HG03439 (cell line): ENCODE measurements at regions not wholly inside any gene's neighbourhood (a gene's known extent, or its start where the extent isn't known, plus 50 kb on each side); places are given as distances from the start of the nearest gene placed in this dataset.

ENCODE experiments used
- ATAC-seq: cut with Tn5 transposase; IDR thresholded peaks from one replicate; pipeline ENCODE4 v1.9.1; 2021; ENCODE audit warnings: mild to moderate bottlenecking, moderate library complexity; ENCODE audit not compliant: unreplicated experiment

DNA sequence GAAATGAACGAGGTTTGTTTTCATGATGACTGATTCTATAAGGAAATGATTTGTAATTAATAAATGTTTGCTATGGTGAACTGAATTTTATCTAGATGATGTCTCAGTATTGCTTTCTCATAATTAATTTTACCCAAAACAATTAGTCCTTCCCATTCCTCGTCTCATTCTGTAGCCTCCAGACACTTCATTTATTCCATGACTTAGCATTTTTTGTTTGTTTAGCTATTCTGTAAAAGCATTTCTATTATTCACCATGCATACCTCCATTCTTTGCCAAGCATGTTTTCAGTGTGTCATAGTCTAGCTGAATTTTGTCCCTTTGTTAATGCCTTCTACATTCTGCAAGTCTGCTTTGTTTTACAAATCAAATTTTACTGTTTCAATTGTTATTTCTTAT lies 137.4 kb upstream of the RPL10L start:
- ATAC-seq: no peak

DNA sequence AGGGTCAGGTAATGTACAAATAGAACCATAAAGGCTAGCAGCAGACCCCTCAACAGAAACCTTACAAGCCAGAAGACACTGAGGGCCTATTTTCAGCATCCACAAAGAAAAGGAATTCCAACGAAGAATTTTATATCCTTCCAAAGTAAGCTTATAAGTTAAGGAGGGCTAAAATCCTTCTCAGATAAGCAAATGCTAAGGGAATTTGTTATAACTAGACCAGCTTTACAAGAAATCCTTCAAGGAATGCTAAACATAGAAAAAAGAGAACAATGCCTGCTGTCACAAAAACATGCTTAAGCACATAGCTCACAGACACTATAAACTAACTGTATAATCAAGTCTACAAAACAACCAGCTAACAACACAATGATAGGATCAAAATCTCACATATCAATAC lies 130.7 kb upstream of the RPL10L start:
- no peak for ATAC-seq

DNA sequence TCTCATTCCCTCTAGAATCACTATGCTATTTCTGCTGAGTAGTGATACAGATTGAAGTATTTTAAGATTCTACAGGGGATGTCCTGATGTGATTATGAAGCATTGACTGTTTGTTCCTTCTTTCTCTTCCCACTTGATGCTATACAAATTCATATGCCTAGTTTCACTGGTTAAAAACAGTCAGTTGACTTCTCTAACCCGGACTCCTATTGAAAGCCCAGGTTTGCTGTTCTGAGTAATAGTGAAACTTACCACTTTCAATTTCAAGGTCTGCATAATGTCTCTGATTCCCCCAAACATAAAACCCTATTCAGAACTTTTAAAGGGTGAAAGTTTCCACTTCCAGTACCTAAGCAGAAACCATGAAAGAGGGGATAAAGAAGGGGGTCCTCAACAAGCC lies 117.7 kb upstream of the RPL10L start:
- ATAC-seq: peak; percentile 99

GRCh38 chr14:46747001-46747652 lies 95.5 kb upstream of the RPL10L start:
- ATAC-seq: no peak

DNA sequence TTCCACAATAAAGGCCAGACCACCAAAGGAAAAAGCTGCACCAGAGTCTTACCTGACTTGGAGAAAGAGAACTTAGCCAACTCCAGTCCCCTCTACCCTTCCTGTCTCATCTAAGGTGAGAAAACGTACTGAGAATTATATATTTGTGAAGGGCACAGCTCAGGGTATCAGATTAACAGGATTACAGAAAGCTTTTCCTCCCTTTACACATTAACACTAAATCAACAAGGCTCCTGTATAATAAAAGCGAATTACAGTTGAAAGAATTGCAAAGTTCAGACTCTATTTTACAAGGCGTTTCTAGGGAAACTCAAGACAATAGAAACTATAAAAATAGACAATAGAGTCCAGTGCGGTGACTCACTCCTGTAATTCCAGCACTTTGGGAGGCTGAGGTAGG lies 82.7 kb upstream of the RPL10L start:
- ATAC-seq: no peak

- ATAC-seq: no peak
Measured at GRCh38 chr14:46717211-46717610, 65.6 kb upstream of the RPL10L start.
